ENCODE measurements at regions not wholly inside any gene's neighbourhood (a gene's known extent, or its start where the extent isn't known, plus 50 kb on each side); places are given as distances from the start of the nearest gene placed in this dataset.

DNA sequence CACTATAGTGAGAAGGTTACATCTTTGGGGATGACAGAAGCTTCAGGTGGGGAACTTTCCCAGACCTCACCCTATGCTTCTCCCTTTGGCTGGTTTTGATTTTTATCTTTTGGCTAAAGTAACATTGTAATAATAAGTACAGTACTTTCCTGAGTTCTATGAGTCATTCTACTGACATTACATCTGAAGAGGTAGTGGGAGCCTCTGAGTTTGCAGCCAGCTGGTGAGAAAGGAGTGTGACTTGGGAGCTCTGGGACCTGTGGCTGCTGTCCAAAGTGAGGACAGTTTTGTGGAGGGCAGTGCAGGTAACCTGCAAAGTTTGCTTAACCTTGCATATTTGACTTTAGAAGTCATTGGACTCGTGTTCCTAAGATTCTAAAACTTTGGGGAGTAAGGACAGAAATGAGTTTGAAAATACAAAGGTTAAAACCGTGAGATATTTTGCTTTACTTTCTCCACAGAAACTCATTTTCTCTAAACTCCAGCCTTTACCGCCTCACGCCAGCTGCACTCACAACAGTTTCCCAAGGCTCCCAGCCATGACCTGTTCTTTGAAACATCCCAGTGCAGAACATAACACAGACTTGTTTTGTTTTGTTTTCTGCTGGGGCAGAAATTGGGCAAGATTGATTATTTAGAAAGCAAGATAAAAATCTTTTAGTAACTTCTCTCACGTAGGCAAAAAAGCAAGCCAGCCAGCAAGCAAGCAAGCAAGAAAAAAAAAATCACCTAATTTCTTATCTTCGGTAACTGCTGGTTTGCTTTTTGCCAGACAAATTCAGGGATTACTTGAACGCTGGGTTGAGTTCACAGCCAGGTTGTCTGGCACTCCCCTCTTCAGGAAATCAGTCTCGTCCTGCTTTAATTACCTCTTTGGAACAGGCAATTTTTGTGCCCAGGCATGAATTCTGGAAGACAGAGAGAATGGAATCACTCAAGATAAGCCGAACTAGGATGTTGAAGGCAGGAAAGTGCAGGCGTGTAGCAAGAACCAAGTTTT lies 478.3 kb upstream of the ISX start:
- Histone ChIP-seq H4K20me1 (ENCODE audit: insufficient read depth) (no peaks in the 10 kb centered on the region), H3K27me3 (ENCODE audit: insufficient read depth, low read depth) (no peaks in the 10 kb centered on the region), H3K79me2 (ENCODE audit: insufficient read depth, low read depth) (no peaks in the 10 kb centered on the region), H3K4me1 (ENCODE audit: low read depth, poor library complexity, severe bottlenecking) (no peaks in the 10 kb centered on the region), H3K36me3 (ENCODE audit: insufficient read depth) (no peaks in the 10 kb centered on the region), H3K4me2 (no peak overlapping the region), H2AFZ (ENCODE audit: low read depth) (no peak overlapping the region), H3K27ac (no peak overlapping the region), H3K4me3 (IDR thresholded peaks at IDR 0.05; ENCODE audit: insufficient read depth, low read depth, low read length) (no peak overlapping the region), H3K9ac (no peak overlapping the region)
- TF ChIP-seq, protein P1, sequence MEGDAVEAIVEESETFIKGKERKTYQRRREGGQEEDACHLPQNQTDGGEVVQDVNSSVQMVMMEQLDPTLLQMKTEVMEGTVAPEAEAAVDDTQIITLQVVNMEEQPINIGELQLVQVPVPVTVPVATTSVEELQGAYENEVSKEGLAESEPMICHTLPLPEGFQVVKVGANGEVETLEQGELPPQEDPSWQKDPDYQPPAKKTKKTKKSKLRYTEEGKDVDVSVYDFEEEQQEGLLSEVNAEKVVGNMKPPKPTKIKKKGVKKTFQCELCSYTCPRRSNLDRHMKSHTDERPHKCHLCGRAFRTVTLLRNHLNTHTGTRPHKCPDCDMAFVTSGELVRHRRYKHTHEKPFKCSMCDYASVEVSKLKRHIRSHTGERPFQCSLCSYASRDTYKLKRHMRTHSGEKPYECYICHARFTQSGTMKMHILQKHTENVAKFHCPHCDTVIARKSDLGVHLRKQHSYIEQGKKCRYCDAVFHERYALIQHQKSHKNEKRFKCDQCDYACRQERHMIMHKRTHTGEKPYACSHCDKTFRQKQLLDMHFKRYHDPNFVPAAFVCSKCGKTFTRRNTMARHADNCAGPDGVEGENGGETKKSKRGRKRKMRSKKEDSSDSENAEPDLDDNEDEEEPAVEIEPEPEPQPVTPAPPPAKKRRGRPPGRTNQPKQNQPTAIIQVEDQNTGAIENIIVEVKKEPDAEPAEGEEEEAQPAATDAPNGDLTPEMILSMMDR (conservative IDR thresholded peaks at IDR 0.05; ENCODE audit: low read depth, low read length): no peak

DNA sequence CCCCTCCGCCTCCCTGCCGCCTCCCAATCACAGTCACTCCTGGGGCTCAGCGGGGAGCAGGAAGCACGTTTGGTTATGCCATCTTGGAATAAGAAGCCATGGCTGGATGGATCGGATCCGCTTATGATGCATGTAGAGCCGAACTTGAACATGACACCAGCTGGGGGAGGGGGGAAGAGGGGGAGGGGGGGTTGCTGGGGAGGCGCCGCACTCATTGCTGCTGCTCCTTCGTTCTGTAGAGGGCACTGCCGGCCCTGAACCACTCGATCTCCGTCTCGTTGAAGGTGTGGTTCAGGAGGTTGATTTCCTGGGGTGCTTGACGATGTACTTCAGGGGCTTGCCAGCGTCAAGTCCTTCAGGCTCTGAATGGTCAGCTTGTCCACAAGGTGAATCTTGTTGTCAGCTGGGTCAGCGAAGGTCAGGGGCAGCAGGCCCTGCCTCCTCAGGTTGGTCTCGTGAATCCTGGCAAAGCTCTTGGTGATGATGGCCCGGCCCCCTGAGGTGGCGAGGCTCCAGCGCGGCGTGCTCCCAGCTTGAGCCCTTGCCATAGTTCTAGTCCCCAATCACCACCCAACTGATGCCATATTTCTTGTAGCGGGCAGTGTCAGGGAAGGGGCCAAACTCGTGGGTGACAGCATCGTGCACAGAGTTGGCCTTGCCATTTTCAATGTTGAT lies 476.9 kb upstream of the ISX start:
- H3K36me3 ChIP-seq (ENCODE audit: insufficient read depth): no peaks in the 10 kb centered on the region
- no peaks in the 10 kb centered on the region for H3K27me3 ChIP-seq (ENCODE audit: insufficient read depth, low read depth)
- no peak overlapping the region for H3K27ac ChIP-seq
- H3K4me2 ChIP-seq: no peak overlapping the region
- H4K20me1 ChIP-seq (ENCODE audit: insufficient read depth): no peaks in the 10 kb centered on the region
- no peaks in the 10 kb centered on the region for H3K4me1 ChIP-seq (ENCODE audit: low read depth, poor library complexity, severe bottlenecking)
- H3K4me3 ChIP-seq (IDR thresholded peaks at IDR 0.05; ENCODE audit: insufficient read depth, low read depth, low read length): no peak overlapping the region
- H3K9ac ChIP-seq: no peak overlapping the region
- TF ChIP-seq, protein P1 (conservative IDR thresholded peaks at IDR 0.05; ENCODE audit: low read depth, low read length): no peak
- H2AFZ ChIP-seq (ENCODE audit: low read depth): no peak overlapping the region
- H3K79me2 ChIP-seq (ENCODE audit: insufficient read depth, low read depth): no peaks in the 10 kb centered on the region

DNA sequence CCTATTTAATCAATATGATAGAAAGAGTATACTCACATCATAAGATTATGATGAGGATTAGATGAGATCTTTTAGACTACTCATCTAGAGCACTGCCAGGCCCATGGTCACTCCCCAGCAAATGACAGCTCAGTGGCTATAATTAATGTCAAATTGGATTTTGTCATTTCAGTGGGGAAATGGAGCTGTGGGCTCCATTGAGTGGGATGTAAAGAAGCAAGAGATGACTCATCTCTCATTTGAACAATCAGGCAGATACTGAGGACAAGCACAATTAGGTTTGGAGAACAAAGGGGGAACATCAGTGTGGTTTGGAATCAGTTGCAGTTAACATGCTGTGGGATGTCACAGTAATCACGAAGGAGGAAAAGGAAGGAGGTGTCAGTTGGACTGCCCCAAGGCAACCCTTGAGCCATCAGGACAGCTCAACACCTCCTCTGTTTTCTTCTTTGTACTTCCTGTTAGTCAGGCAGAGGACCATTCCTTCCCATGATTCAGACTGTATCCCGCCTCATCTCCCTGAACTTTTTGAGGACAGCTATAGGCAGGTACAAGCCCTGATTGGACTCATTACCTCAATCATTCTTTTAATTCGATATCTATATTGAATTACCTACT lies 473.7 kb upstream of the ISX start:
- Histone ChIP-seq H3K36me3 (ENCODE audit: insufficient read depth) (no peaks in the 10 kb centered on the region), H3K79me2 (ENCODE audit: insufficient read depth, low read depth) (no peaks in the 10 kb centered on the region), H2AFZ (ENCODE audit: low read depth) (no peak overlapping the region), H3K9ac (no peak overlapping the region), H3K4me3 (IDR thresholded peaks at IDR 0.05; ENCODE audit: insufficient read depth, low read depth, low read length) (no peak overlapping the region), H3K4me1 (ENCODE audit: low read depth, poor library complexity, severe bottlenecking) (no peaks in the 10 kb centered on the region), H3K27ac (no peak overlapping the region), H3K4me2 (no peak overlapping the region), H4K20me1 (ENCODE audit: insufficient read depth) (no peaks in the 10 kb centered on the region), H3K27me3 (ENCODE audit: insufficient read depth, low read depth) (no peaks in the 10 kb centered on the region)
- TF ChIP-seq, protein P1 (conservative IDR thresholded peaks at IDR 0.05; ENCODE audit: low read depth, low read length): no peak

DNA sequence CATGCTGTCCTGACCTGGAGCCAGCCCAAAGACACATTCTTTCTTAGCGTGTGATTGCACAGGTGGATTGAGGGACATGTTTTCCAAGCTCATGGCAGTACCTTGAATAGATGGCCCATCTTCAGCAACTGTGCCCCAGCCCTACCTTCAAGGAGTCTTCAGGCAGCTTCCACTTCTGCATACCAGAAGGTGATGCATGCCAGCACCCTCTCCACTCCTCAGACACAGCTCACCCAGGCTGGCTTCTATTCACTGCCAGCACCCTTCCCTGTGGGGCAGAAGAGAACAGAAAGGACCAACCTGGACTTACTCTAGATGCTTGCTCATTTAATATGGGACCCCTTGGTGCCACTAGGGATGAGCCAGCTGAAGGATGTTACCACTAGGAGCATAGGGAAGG lies 466.4 kb upstream of the ISX start:
- no peak overlapping the region for H3K4me2 ChIP-seq
- TF ChIP-seq, protein P1 (conservative IDR thresholded peaks at IDR 0.05; ENCODE audit: low read depth, low read length): no peak
- no peak overlapping the region for H2AFZ ChIP-seq (ENCODE audit: low read depth)
- no peaks in the 10 kb centered on the region for H3K27me3 ChIP-seq (ENCODE audit: insufficient read depth, low read depth)
- no peaks in the 10 kb centered on the region for H3K36me3 ChIP-seq (ENCODE audit: insufficient read depth)
- no peaks in the 10 kb centered on the region for H4K20me1 ChIP-seq (ENCODE audit: insufficient read depth)
- H3K27ac ChIP-seq: no peak overlapping the region
- H3K79me2 ChIP-seq (ENCODE audit: insufficient read depth, low read depth): no peaks in the 10 kb centered on the region
- H3K4me1 ChIP-seq (ENCODE audit: low read depth, poor library complexity, severe bottlenecking): no peaks in the 10 kb centered on the region
- no peak overlapping the region for H3K9ac ChIP-seq
- no peak overlapping the region for H3K4me3 ChIP-seq (IDR thresholded peaks at IDR 0.05; ENCODE audit: insufficient read depth, low read depth, low read length)

All from KMS-11 (cell line).